HUES48 (cell line): ENCODE measurements at regions not wholly inside any gene's neighbourhood (a gene's known extent, or its start where the extent isn't known, plus 50 kb on each side); places are given as distances from the start of the nearest gene placed in this dataset.

Source experiments
- H3K27ac ChIP-seq: one replicate; pipeline ENCODE4 v1.7.0; 2013; ENCODE audit warnings: low read depth, low read length, inconsistent platforms
- H3K27me3 ChIP-seq: 2 replicates; pipeline ENCODE4 v1.6.1; 2013; ENCODE audit warnings: mild to moderate bottlenecking, low read length; ENCODE audit not compliant: control insufficient read depth, insufficient read depth
- H3K36me3 ChIP-seq: 2 replicates; pipeline ENCODE4 v1.6.1; 2013; ENCODE audit warnings: low read length; ENCODE audit not compliant: control insufficient read depth, insufficient read depth
- H3K4me1 ChIP-seq: 2 replicates; pipeline ENCODE4 v1.6.1; 2013; ENCODE audit warnings: mild to moderate bottlenecking, low read length; ENCODE audit not compliant: control insufficient read depth, insufficient read depth
- H3K4me3 ChIP-seq: 2 replicates; pipeline ENCODE4 v1.5.1; 2013; ENCODE audit warnings: mild to moderate bottlenecking, low read depth, low read length
- H3K9ac ChIP-seq: 2 replicates; pipeline ENCODE4 v1.6.1; 2013; ENCODE audit warnings: mild to moderate bottlenecking, low read depth, low read length, moderate library complexity
- H3K9me3 ChIP-seq: 2 replicates; pipeline ENCODE4 v1.6.1; 2013; ENCODE audit warnings: low read length; ENCODE audit not compliant: control insufficient read depth, insufficient read depth

- no peaks in the 10 kb centered on the region for H3K9me3 ChIP-seq
- peaks cover 17% of the 10 kb centered on the region; the same call in 1 of the 2 replicates for H3K4me1 ChIP-seq
- H3K4me3 ChIP-seq, result no peak overlapping the region
- H3K27me3 ChIP-seq, result no peaks in the 10 kb centered on the region
- no peaks in the 10 kb centered on the region for H3K36me3 ChIP-seq
- H3K27ac ChIP-seq, result no peak overlapping the region
- H3K9ac ChIP-seq, result no peak overlapping the region
Observed at GRCh38 chr16:86243571-86244154, 266.7 kb upstream of the FOXF1 start.

- no peak overlapping the region for H3K27ac ChIP-seq
- H3K9ac ChIP-seq, result no peak overlapping the region
- H3K9me3 ChIP-seq, result no peaks in the 10 kb centered on the region
- no peaks in the 10 kb centered on the region for H3K27me3 ChIP-seq
- H3K4me3 ChIP-seq, result no peak overlapping the region
- H3K36me3 ChIP-seq, result no peaks in the 10 kb centered on the region
- peaks cover 17% of the 10 kb centered on the region; the same call in 1 of the 2 replicates for H3K4me1 ChIP-seq
Observed at GRCh38 chr16:86244158-86244557, 266.2 kb upstream of the FOXF1 start.

GRCh38 chr16:86244936-86245335 is 265.4 kb upstream of the FOXF1 start:
- Histone ChIP-seq H3K27me3 (no peaks in the 10 kb centered on the region), H3K9ac (no peak overlapping the region), H3K27ac (no peak overlapping the region), H3K4me1 (peaks cover 12% of the 10 kb centered on the region; the same call in 1 of the 2 replicates), H3K9me3 (no peaks in the 10 kb centered on the region), H3K4me3 (no peak overlapping the region), H3K36me3 (no peaks in the 10 kb centered on the region)

GRCh38 chr16:86245351-86245750 is 265.0 kb upstream of the FOXF1 start:
- Histone ChIP-seq H3K4me3 (no peak overlapping the region), H3K27me3 (no peaks in the 10 kb centered on the region), H3K36me3 (no peaks in the 10 kb centered on the region), H3K27ac (no peak overlapping the region), H3K9me3 (no peaks in the 10 kb centered on the region), H3K4me1 (peaks cover 8% of the 10 kb centered on the region; the same call in 1 of the 2 replicates), H3K9ac (no peak overlapping the region)

GRCh38 chr16:86245895-86246294 is 264.4 kb upstream of the FOXF1 start:
- Histone ChIP-seq H3K4me3 (no peak overlapping the region), H3K27me3 (no peaks in the 10 kb centered on the region)

GRCh38 chr16:86248310-86248905 is 261.9 kb upstream of the FOXF1 start:
- no peak overlapping the region for H3K9ac ChIP-seq
- no peaks in the 10 kb centered on the region for H3K4me1 ChIP-seq
- no peaks in the 10 kb centered on the region for H3K36me3 ChIP-seq
- H3K27me3 ChIP-seq, result no peaks in the 10 kb centered on the region
- no peak overlapping the region for H3K27ac ChIP-seq
- H3K9me3 ChIP-seq, result no peaks in the 10 kb centered on the region
- H3K4me3 ChIP-seq, result no peak overlapping the region

More at GRCh38 chr16:86245895-86246294, 264.4 kb upstream of the FOXF1 start:
- H3K9ac ChIP-seq, result no peak overlapping the region
- H3K36me3 ChIP-seq, result no peaks in the 10 kb centered on the region
- H3K27ac ChIP-seq, result no peak overlapping the region
- peaks cover 7% of the 10 kb centered on the region; the same call in 1 of the 2 replicates for H3K4me1 ChIP-seq
- H3K9me3 ChIP-seq, result no peaks in the 10 kb centered on the region

GRCh38 chr16:86249631-86250030 is 260.7 kb upstream of the FOXF1 start:
- no peak overlapping the region for H3K9ac ChIP-seq
- no peaks in the 10 kb centered on the region for H3K36me3 ChIP-seq
- no peaks in the 10 kb centered on the region for H3K27me3 ChIP-seq
- no peaks in the 10 kb centered on the region for H3K9me3 ChIP-seq
- no peaks in the 10 kb centered on the region for H3K4me1 ChIP-seq
- H3K4me3 ChIP-seq, result no peak overlapping the region
- H3K27ac ChIP-seq, result no peak overlapping the region

- Histone ChIP-seq H3K9ac (no peak overlapping the region), H3K4me3 (no peak overlapping the region), H3K27ac (no peak overlapping the region), H3K27me3 (no peaks in the 10 kb centered on the region), H3K4me1 (no peaks in the 10 kb centered on the region), H3K36me3 (no peaks in the 10 kb centered on the region), H3K9me3 (no peaks in the 10 kb centered on the region)
Observed at GRCh38 chr16:86251682-86252081, 258.6 kb upstream of the FOXF1 start.

- Histone ChIP-seq H3K4me3 (no peak overlapping the region), H3K27ac (no peak overlapping the region), H3K36me3 (no peaks in the 10 kb centered on the region), H3K9me3 (no peaks in the 10 kb centered on the region), H3K27me3 (no peaks in the 10 kb centered on the region), H3K9ac (no peak overlapping the region), H3K4me1 (no peaks in the 10 kb centered on the region)
Observed at GRCh38 chr16:86252596-86252995, 257.7 kb upstream of the FOXF1 start.

- Histone ChIP-seq H3K4me1 (no peaks in the 10 kb centered on the region), H3K27me3 (no peaks in the 10 kb centered on the region), H3K4me3 (no peak overlapping the region), H3K9me3 (0 out of 2 replicates have a peak, but pooled peaks cover 2% of the 10 kb centered on the region), H3K36me3 (no peaks in the 10 kb centered on the region), H3K27ac (no peak overlapping the region), H3K9ac (no peak overlapping the region)
Observed at GRCh38 chr16:86255966-86256365, 254.4 kb upstream of the FOXF1 start.

- no peak overlapping the region for H3K27ac ChIP-seq
- no peak overlapping the region for H3K9ac ChIP-seq
- no peaks in the 10 kb centered on the region for H3K27me3 ChIP-seq
- no peak overlapping the region for H3K4me3 ChIP-seq
- H3K9me3 ChIP-seq, result peaks cover 12% of the 10 kb centered on the region; the same call in 1 of the 2 replicates
- H3K36me3 ChIP-seq, result no peaks in the 10 kb centered on the region
- no peaks in the 10 kb centered on the region for H3K4me1 ChIP-seq
Observed at GRCh38 chr16:86256995-86257394, 253.3 kb upstream of the FOXF1 start.
